B cell (primary cell): ENCODE measurements at regions not wholly inside any gene's neighbourhood (a gene's known extent, or its start where the extent isn't known, plus 50 kb on each side); places are given as distances from the start of the nearest gene placed in this dataset.
"Not testable (repeated sequence)": the region's sequence is repeated elsewhere in the genome, so short reads cannot be mapped to it uniquely, and the experiment has no call there.

Experiments
- ATAC-seq: fragments of 200-7000 bp; cut with Tn5 transposase; one replicate; pipeline ENCODE4 v1.10.0; 2021; ENCODE audit warnings: low read depth, mild to moderate bottlenecking, moderate number of reproducible peaks, moderate library complexity
- CTCF ChIA-PET: fragments of 350-600 bp; sonication (Branson Sonifier 250); formaldehyde crosslinking; loops from one replicate; lab custom pipeline; 2021; ENCODE audit warnings: antibody characterized with exemption, inconsistent platforms; lab: Charles Lee
- POLR2A ChIA-PET: fragments of 350-600 bp; sonication (Branson Sonifier 250); formaldehyde crosslinking; loops from one replicate; lab custom pipeline; 2021; ENCODE audit warnings: antibody characterized with exemption; lab: Charles Lee
- DNase-seq: peaks from one replicate; pipeline ENCODE4 v3.0.0; 2013
- H2AFZ ChIP-seq: 2 replicates; pipeline ENCODE4 v1.6.1; 2012; ENCODE audit warnings: mild to moderate bottlenecking, low read depth, low read length; ENCODE audit not compliant: insufficient read depth, poor library complexity, severe bottlenecking
- H3K27ac ChIP-seq, 2 donors: 1 replicate in 1 of 2; 2 replicates in 1 of 2; pipeline ENCODE4 v1.5.1; 2012 to 2013; ENCODE audit warnings: low read length in 2 of 2, mild to moderate bottlenecking in 2 of 2, moderate library complexity in 1 of 2
- H3K27me3 ChIP-seq, 4 experiments: fragments of 200-600 bp in 1 of 4; sonication (generic) in 1 of 4; replicated peaks in 1 of 4; 1 replicate in 2 of 4; 2 replicates in 2 of 4; pipeline versions ENCODE4 v1.6.1 to v1.7.0; 2013 to 2016; ENCODE audit warnings: low read length in 3 of 4, mild to moderate bottlenecking in 2 of 4, mixed read lengths in 1 of 4, moderate library complexity in 1 of 4; ENCODE audit not compliant: insufficient read depth in 4 of 4, control insufficient read depth in 3 of 4; ENCODE audit errors: control extremely low read depth in 1 of 4
- H3K36me3 ChIP-seq, 2 experiments: replicated peaks in 1 of 2; 1 replicate in 1 of 2; 2 replicates in 1 of 2; pipeline versions ENCODE4 v1.6.1 to v1.7.1; 2013; ENCODE audit warnings: low read length in 1 of 2; ENCODE audit not compliant: insufficient read depth in 2 of 2, control insufficient read depth in 1 of 2; ENCODE audit errors: control extremely low read depth in 1 of 2, extremely low read depth in 1 of 2
- H3K4me1 ChIP-seq, 2 donors: fragments of 200-600 bp in 1 of 2; sonication (generic) in 1 of 2; 1 replicate in 1 of 2; 2 replicates in 1 of 2; pipeline versions ENCODE4 v1.5.1 to v1.6.1; 2013 to 2017; ENCODE audit warnings: low read length in 2 of 2; ENCODE audit not compliant: control insufficient read depth in 2 of 2, insufficient read depth in 2 of 2
- H3K4me2 ChIP-seq: replicated peaks from 2 replicates; pipeline ENCODE3; 2012; ENCODE audit warnings: mild to moderate bottlenecking, low read depth, low read length; ENCODE audit not compliant: poor library complexity, severe bottlenecking
- H3K4me3 ChIP-seq, 5 experiments: fragments of 200-600 bp in 1 of 5; sonication (generic) in 1 of 5; 1 replicate in 3 of 5; 2 replicates in 2 of 5; pipeline versions ENCODE4 v1.5.1 to v1.7.0; 2011 to 2016; ENCODE audit warnings: low read length in 4 of 5, mild to moderate bottlenecking in 4 of 5, low read depth in 2 of 5, control low read depth in 1 of 5, moderate library complexity in 1 of 5; ENCODE audit not compliant: insufficient read depth in 1 of 5; ENCODE audit errors: control extremely low read depth in 1 of 5, extremely low read depth in 1 of 5
- H3K79me2 ChIP-seq: fragments of 200-600 bp; sonication (generic); one replicate; pipeline ENCODE4 v1.6.0; 2016; ENCODE audit warnings: low read length; ENCODE audit not compliant: control insufficient read depth, insufficient read depth
- H3K9ac ChIP-seq: fragments of 200-600 bp; sonication (generic); 2 replicates; pipeline ENCODE4 v1.6.1; 2017; ENCODE audit warnings: mild to moderate bottlenecking, low read length, moderate library complexity
- H3K9me3 ChIP-seq, 3 donors: one replicate each; pipeline versions ENCODE4 v1.6.1 to v1.7.1; 2013; ENCODE audit warnings: low read length in 2 of 3; ENCODE audit not compliant: control insufficient read depth in 2 of 3, insufficient read depth in 1 of 3; ENCODE audit errors: control extremely low read depth in 1 of 3
- H4K20me1 ChIP-seq: 2 replicates; pipeline ENCODE4 v1.6.0; 2012; ENCODE audit warnings: mild to moderate bottlenecking, low read length; ENCODE audit not compliant: insufficient read depth, control insufficient read depth, poor library complexity, severe bottlenecking
- H3K27ac Mint-ChIP-seq: one replicate; pipeline ENCODE4 v1.8.0; 2021; ENCODE audit warnings: mixed read lengths
- H3K27me3 Mint-ChIP-seq: one replicate; pipeline ENCODE4 v1.8.0; 2021; ENCODE audit warnings: mixed read lengths
- H3K4me1 Mint-ChIP-seq: one replicate; pipeline ENCODE4 v1.8.0; 2021; ENCODE audit warnings: mixed read lengths
- H3K4me3 Mint-ChIP-seq: one replicate; pipeline ENCODE4 v1.8.0; 2021; ENCODE audit warnings: mixed read lengths
- H3K9me3 Mint-ChIP-seq: one replicate; pipeline ENCODE4 v1.8.0; 2022; ENCODE audit warnings: mixed read lengths; ENCODE audit not compliant: insufficient read depth
- EZH2 ChIP-seq: IDR thresholded peaks from 2 replicates; pipeline ENCODE4 v1.6.1; 2012; ENCODE audit warnings: borderline replicate concordance, low read depth, mild to moderate bottlenecking, moderate library complexity, low read length; ENCODE audit not compliant: insufficient read depth, poor library complexity, severe bottlenecking
- WGBS: methylation state at CpG from one replicate; pipeline ENCODE4 v1.1.5; 2013; ENCODE audit warnings: missing lambda C conversion rate; ENCODE audit not compliant: insufficient coverage; 5-methylcytosine and 5-hydroxymethylcytosine counted together
- intact Hi-C: fragments of 100-400 bp; cut with micrococcal nuclease; formaldehyde crosslinking; loops from one replicate; pipeline ENCODE4 v1.10.0; 2022
- TF ChIP-seq, protein P1 (sequence below): fragments of 200-600 bp; IDR thresholded peaks from one replicate; pipeline ENCODE4 v1.8.0; 2022; ENCODE audit warnings: antibody characterized with exemption, mild to moderate bottlenecking

DNA sequence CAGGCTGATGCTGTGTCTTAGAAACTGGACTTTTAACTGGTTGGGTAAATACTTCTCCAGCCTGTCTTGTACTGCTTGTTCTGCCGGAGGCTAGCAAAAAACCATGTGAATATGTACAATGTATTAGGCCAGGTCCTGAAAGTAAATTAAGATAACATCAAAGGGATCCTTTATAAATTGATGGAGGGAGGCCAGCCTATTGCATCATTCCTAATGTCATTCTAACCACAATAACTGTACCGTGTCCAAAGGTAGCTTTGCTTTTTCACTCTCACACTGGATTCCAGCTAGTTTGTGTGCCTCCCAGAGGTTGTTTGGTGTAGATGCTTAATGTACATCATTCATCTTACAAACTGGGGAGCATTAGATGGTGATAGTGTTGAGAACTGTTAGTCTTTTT lies 91.2 kb upstream of the SEM1 start:
- Mint-ChIP-seq H3K4me1 (no peaks in the 10 kb centered on the region), H3K27ac (no peak overlapping the region), H3K4me3 (no peak overlapping the region), H3K9me3 (no peaks in the 10 kb centered on the region), H3K27me3 (peaks cover 5% of the 10 kb centered on the region)
- H3K4me1 ChIP-seq, result no peaks in the 10 kb centered on the region
- CTCF ChIA-PET, result no interaction called here
- no peak for DNase-seq
- H3K27me3 ChIP-seq, result no peaks in the 10 kb centered on the region
- H3K79me2 ChIP-seq, result no peaks in the 10 kb centered on the region
- no peak for TF ChIP-seq EZH2
- TF ChIP-seq, protein P1, sequence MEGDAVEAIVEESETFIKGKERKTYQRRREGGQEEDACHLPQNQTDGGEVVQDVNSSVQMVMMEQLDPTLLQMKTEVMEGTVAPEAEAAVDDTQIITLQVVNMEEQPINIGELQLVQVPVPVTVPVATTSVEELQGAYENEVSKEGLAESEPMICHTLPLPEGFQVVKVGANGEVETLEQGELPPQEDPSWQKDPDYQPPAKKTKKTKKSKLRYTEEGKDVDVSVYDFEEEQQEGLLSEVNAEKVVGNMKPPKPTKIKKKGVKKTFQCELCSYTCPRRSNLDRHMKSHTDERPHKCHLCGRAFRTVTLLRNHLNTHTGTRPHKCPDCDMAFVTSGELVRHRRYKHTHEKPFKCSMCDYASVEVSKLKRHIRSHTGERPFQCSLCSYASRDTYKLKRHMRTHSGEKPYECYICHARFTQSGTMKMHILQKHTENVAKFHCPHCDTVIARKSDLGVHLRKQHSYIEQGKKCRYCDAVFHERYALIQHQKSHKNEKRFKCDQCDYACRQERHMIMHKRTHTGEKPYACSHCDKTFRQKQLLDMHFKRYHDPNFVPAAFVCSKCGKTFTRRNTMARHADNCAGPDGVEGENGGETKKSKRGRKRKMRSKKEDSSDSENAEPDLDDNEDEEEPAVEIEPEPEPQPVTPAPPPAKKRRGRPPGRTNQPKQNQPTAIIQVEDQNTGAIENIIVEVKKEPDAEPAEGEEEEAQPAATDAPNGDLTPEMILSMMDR, result no peak
- H2AFZ ChIP-seq, result no peak overlapping the region
- H3K27ac ChIP-seq, result no peak overlapping the region
- POLR2A ChIA-PET, result no interaction called here
- ATAC-seq, result no peak
- intact Hi-C loops, result no loop called here
- H3K36me3 ChIP-seq, result no peaks in the 10 kb centered on the region
- H3K4me2 ChIP-seq, result no peak overlapping the region
- H4K20me1 ChIP-seq, result no peaks in the 10 kb centered on the region
- H3K9me3 ChIP-seq, result no peaks in the 10 kb centered on the region
- H3K4me3 ChIP-seq, result no peak overlapping the region
- H3K9ac ChIP-seq, result no peak overlapping the region
- no CpG with 5 or more reads among the region's 2 CpGs for WGBS

- no peak overlapping the region for H3K4me2 ChIP-seq
- H2AFZ ChIP-seq, result no peak overlapping the region
- CTCF ChIA-PET, result no interaction called here
- H3K9ac ChIP-seq, result no peak overlapping the region
- H3K27ac ChIP-seq, result no peak overlapping the region
- DNase-seq (no peak), ATAC-seq (no peak)
- Mint-ChIP-seq H3K9me3 (peaks cover 4% of the 10 kb centered on the region), H3K27ac (no peak overlapping the region), H3K4me1 (no peaks in the 10 kb centered on the region), H3K27me3 (peaks cover 4% of the 10 kb centered on the region), H3K4me3 (no peak overlapping the region)
- intact Hi-C loops, result no loop called here
- peaks cover 0 to 2% (median 1%) of the 10 kb centered on the region in 3 donors for H3K9me3 ChIP-seq
- POLR2A ChIA-PET, result no interaction called here
- no peaks in the 10 kb centered on the region for H3K27me3 ChIP-seq
- TF ChIP-seq, protein P1, result no peak
- no peak for TF ChIP-seq EZH2
- H3K79me2 ChIP-seq, result no peaks in the 10 kb centered on the region
- H3K36me3 ChIP-seq, result no peaks in the 10 kb centered on the region
- no peaks in the 10 kb centered on the region for H3K4me1 ChIP-seq
- no peaks in the 10 kb centered on the region for H4K20me1 ChIP-seq
- H3K4me3 ChIP-seq, result no peak overlapping the region
- no CpG with 5 or more reads among the region's 1 CpG for WGBS
Measured at GRCh38 chr7:96819111-96819700, 109.6 kb upstream of the SEM1 start.

- H2AFZ ChIP-seq, H3K79me2 ChIP-seq, H3K36me3 ChIP-seq, H4K20me1 ChIP-seq, POLR2A ChIA-PET, CTCF ChIA-PET, H3K4me3 ChIP-seq, H3K9me3 Mint-ChIP-seq, H3K4me2 ChIP-seq, H3K27me3 ChIP-seq, H3K4me3 Mint-ChIP-seq, H3K27ac Mint-ChIP-seq, intact Hi-C loops, H3K9me3 ChIP-seq, ATAC-seq, H3K27ac ChIP-seq, DNase-seq, H3K4me1 Mint-ChIP-seq, H3K9ac ChIP-seq, H3K4me1 ChIP-seq, H3K27me3 Mint-ChIP-seq: not testable (repeated sequence)
- WGBS, result no CpG with 5 or more reads among the region's 1 CpG
Measured at GRCh38 chr7:96821131-96821530, 111.5 kb upstream of the SEM1 start.
